ENCODE measurements at regions not wholly inside any gene's neighbourhood (a gene's known extent, or its start where the extent isn't known, plus 50 kb on each side); places are given as distances from the start of the nearest gene placed in this dataset.

- DNase-seq (no peak), ATAC-seq (no peak)
- Histone ChIP-seq H3K27ac (no peak overlapping the region), H3K9me3 (no peaks in the 10 kb centered on the region), H3K27me3 (no peaks in the 10 kb centered on the region), H3K4me3 (no peak overlapping the region), H3K4me1 (peaks cover 0 to 10% (median 3%) of the 10 kb centered on the region in 4 donors), H3K36me3 (no peaks in the 10 kb centered on the region)
- 92% methylated on average over 2 of the region's 2 CpGs for WGBS (ENCODE audit: insufficient coverage, low coverage, low lambda C conversion rate, missing lambda C conversion rate)
- TF ChIP-seq, protein P1, sequence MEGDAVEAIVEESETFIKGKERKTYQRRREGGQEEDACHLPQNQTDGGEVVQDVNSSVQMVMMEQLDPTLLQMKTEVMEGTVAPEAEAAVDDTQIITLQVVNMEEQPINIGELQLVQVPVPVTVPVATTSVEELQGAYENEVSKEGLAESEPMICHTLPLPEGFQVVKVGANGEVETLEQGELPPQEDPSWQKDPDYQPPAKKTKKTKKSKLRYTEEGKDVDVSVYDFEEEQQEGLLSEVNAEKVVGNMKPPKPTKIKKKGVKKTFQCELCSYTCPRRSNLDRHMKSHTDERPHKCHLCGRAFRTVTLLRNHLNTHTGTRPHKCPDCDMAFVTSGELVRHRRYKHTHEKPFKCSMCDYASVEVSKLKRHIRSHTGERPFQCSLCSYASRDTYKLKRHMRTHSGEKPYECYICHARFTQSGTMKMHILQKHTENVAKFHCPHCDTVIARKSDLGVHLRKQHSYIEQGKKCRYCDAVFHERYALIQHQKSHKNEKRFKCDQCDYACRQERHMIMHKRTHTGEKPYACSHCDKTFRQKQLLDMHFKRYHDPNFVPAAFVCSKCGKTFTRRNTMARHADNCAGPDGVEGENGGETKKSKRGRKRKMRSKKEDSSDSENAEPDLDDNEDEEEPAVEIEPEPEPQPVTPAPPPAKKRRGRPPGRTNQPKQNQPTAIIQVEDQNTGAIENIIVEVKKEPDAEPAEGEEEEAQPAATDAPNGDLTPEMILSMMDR (IDR thresholded peaks at IDR 0.05), result no peak
- TF ChIP-seq POLR2A (IDR thresholded peaks at IDR 0.05), result no peak
- intact Hi-C loops (cut with DNase I), result no loop called here
These were observed 164.3 kb upstream of the ATP1B1 start for GRCh38 chr1:168942165-168942564.

GRCh38 chr1:168945870-168946269 lies 160.6 kb upstream of the ATP1B1 start:
- ATAC-seq (peak; percentile 87 to 99 (median 96)), DNase-seq (peak; percentile 63 to 74 (median 66))
- intact Hi-C loops (cut with DNase I), result no loop called here
- Histone ChIP-seq H3K36me3 (no peaks in the 10 kb centered on the region), H3K27ac (no peak overlapping the region), H3K9me3 (no peaks in the 10 kb centered on the region), H3K4me1 (peaks cover 0 to 10% (median 3%) of the 10 kb centered on the region in 4 donors), H3K4me3 (no peak overlapping the region), H3K27me3 (no peaks in the 10 kb centered on the region)
- 21% methylated on average over 3 of the region's 3 CpGs for whole genome bisulfite sequencing (ENCODE audit: insufficient coverage, low coverage, low lambda C conversion rate, missing lambda C conversion rate)
- TF ChIP-seq, protein P1 (IDR thresholded peaks at IDR 0.05), result no peak
- no peak for TF ChIP-seq POLR2A (IDR thresholded peaks at IDR 0.05)

GRCh38 chr1:168947041-168947440 lies 159.4 kb upstream of the ATP1B1 start:
- intact Hi-C loops (cut with DNase I), result no loop called here
- no peak for DNase-seq
- TF ChIP-seq, protein P1 (IDR thresholded peaks at IDR 0.05), result no peak
- no peak for TF ChIP-seq POLR2A (IDR thresholded peaks at IDR 0.05)
- Histone ChIP-seq H3K4me1 (peaks cover 0 to 10% (median 3%) of the 10 kb centered on the region in 4 donors), H3K27me3 (no peaks in the 10 kb centered on the region), H3K36me3 (no peaks in the 10 kb centered on the region), H3K9me3 (no peaks in the 10 kb centered on the region), H3K27ac (no peak overlapping the region), H3K4me3 (no peak overlapping the region)
- WGBS (ENCODE audit: insufficient coverage, low coverage, low lambda C conversion rate, missing lambda C conversion rate), result 91% methylated on average over 2 of the region's 2 CpGs
- no peak for ATAC-seq

DNA sequence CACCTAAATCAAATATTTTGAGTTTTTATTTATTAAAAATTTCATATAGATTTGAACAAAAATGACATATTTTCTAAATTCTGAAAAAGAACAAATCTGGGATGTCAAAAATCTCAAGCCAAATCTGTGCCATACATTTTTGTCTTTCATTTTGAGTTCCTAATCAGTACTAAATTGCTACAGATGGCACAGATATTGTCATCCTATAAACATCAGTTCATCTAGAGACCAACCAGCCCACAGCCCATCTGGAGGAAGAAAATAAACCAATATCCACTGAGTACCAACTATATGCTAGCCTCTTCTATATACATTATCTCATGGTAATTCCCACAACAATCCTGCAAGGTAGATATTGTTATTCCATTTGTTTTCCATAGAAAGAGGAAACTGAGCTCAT lies 156.8 kb upstream of the ATP1B1 start:
- Histone ChIP-seq H3K4me3 (no peak overlapping the region), H3K27me3 (no peaks in the 10 kb centered on the region), H3K36me3 (no peaks in the 10 kb centered on the region), H3K27ac (no peak overlapping the region), H3K9me3 (no peaks in the 10 kb centered on the region), H3K4me1 (peaks cover 0 to 10% (median 3%) of the 10 kb centered on the region in 4 donors)
- intact Hi-C loops (cut with DNase I), result no loop called here
- no peak for TF ChIP-seq POLR2A (IDR thresholded peaks at IDR 0.05)
- TF ChIP-seq, protein P1 (IDR thresholded peaks at IDR 0.05), result no peak
- no peak for DNase-seq
- ATAC-seq, result no peak

GRCh38 chr1:168957818-168958217 lies 148.7 kb upstream of the ATP1B1 start:
- DNase-seq, result no peak
- no peaks in the 10 kb centered on the region for H3K4me1 ChIP-seq
- H3K9me3 ChIP-seq, result no peaks in the 10 kb centered on the region
- intact Hi-C loops (cut with DNase I), result no loop called here
- no peaks in the 10 kb centered on the region for H3K36me3 ChIP-seq
- 80% methylated on average over 2 of the region's 2 CpGs for WGBS (ENCODE audit: insufficient coverage, low coverage, low lambda C conversion rate, missing lambda C conversion rate)
- no peaks in the 10 kb centered on the region for H3K27me3 ChIP-seq
- H3K4me3 ChIP-seq, result no peak overlapping the region
- TF ChIP-seq, protein P1 (IDR thresholded peaks at IDR 0.05), result no peak
- no peak for TF ChIP-seq POLR2A (IDR thresholded peaks at IDR 0.05)
- no peak overlapping the region for H3K27ac ChIP-seq
- ATAC-seq, result no peak

All from right lobe of liver (tissue), 6 donors.